ENCODE measurements at regions not wholly inside any gene's neighbourhood (a gene's known extent, or its start where the extent isn't known, plus 50 kb on each side); places are given as distances from the start of the nearest gene placed in this dataset.
A peak's percentile ranks its signal among the peaks of the same experiment; 100 is the strongest.
"Not testable (repeated sequence)": the region's sequence is repeated elsewhere in the genome, so short reads cannot be mapped to it uniquely, and the experiment has no call there.

GRCh38 chr2:64876137-64876647 is 113.0 kb upstream of the SLC1A4 start:
- H3K4me3 ChIP-seq (ENCODE audit: low read length), result no peak overlapping the region
- H3K36me3 ChIP-seq (ENCODE audit: control insufficient read depth, insufficient read depth, low read length), result no peaks in the 10 kb centered on the region
- no peaks in the 10 kb centered on the region for H3K4me1 ChIP-seq (ENCODE audit: control insufficient read depth, insufficient read depth, low read length)
- H3K27ac ChIP-seq (ENCODE audit: low read length), result no peak overlapping the region
- H3K9me3 ChIP-seq (ENCODE audit: control insufficient read depth, low read depth, low read length), result no peaks in the 10 kb centered on the region
- H3K27me3 ChIP-seq (ENCODE audit: control insufficient read depth, insufficient read depth, low read length), result no peaks in the 10 kb centered on the region
- DNase-seq, result peak in 1 of 2 donors; percentile 37
- no CpG with 5 or more reads among the region's 3 CpGs for WGBS (ENCODE audit: insufficient coverage, low lambda C conversion rate)

GRCh38 chr2:64879745-64880144 is 109.5 kb upstream of the SLC1A4 start:
- no peaks in the 10 kb centered on the region for H3K9me3 ChIP-seq (ENCODE audit: control insufficient read depth, low read depth, low read length)
- no peaks in the 10 kb centered on the region for H3K27me3 ChIP-seq (ENCODE audit: control insufficient read depth, insufficient read depth, low read length)
- no peak for DNase-seq
- 100% methylated on average over 1 of the region's 5 CpGs for WGBS (ENCODE audit: insufficient coverage, low lambda C conversion rate)
- H3K36me3 ChIP-seq (ENCODE audit: control insufficient read depth, insufficient read depth, low read length), result no peaks in the 10 kb centered on the region
- no peak overlapping the region for H3K4me3 ChIP-seq (ENCODE audit: low read length)
- no peak overlapping the region for H3K27ac ChIP-seq (ENCODE audit: low read length)
- H3K4me1 ChIP-seq (ENCODE audit: control insufficient read depth, insufficient read depth, low read length), result no peaks in the 10 kb centered on the region

- WGBS (ENCODE audit: insufficient coverage, low lambda C conversion rate), result 20% methylated on average over 2 of the region's 12 CpGs
- H3K36me3 ChIP-seq (ENCODE audit: control insufficient read depth, insufficient read depth, low read length), result no peaks in the 10 kb centered on the region
- no peak overlapping the region for H3K27ac ChIP-seq (ENCODE audit: low read length)
- H3K4me1 ChIP-seq (ENCODE audit: control insufficient read depth, insufficient read depth, low read length), result no peaks in the 10 kb centered on the region
- no peaks in the 10 kb centered on the region for H3K27me3 ChIP-seq (ENCODE audit: control insufficient read depth, insufficient read depth, low read length)
- H3K9me3 ChIP-seq (ENCODE audit: control insufficient read depth, low read depth, low read length), result no peaks in the 10 kb centered on the region
- no peak for DNase-seq
- no peak overlapping the region for H3K4me3 ChIP-seq (ENCODE audit: low read length)
Measured at GRCh38 chr2:64880193-64880951, 108.8 kb upstream of the SLC1A4 start.

- H3K4me3 ChIP-seq (ENCODE audit: low read length), result no peak overlapping the region
- no peak for DNase-seq
- no peaks in the 10 kb centered on the region for H3K4me1 ChIP-seq (ENCODE audit: control insufficient read depth, insufficient read depth, low read length)
- no peaks in the 10 kb centered on the region for H3K9me3 ChIP-seq (ENCODE audit: control insufficient read depth, low read depth, low read length)
- no peak overlapping the region for H3K27ac ChIP-seq (ENCODE audit: low read length)
- no CpG with 5 or more reads among the region's 6 CpGs for WGBS (ENCODE audit: insufficient coverage, low lambda C conversion rate)
- no peaks in the 10 kb centered on the region for H3K27me3 ChIP-seq (ENCODE audit: control insufficient read depth, insufficient read depth, low read length)
- no peaks in the 10 kb centered on the region for H3K36me3 ChIP-seq (ENCODE audit: control insufficient read depth, insufficient read depth, low read length)
Measured at GRCh38 chr2:64881037-64881492, 108.1 kb upstream of the SLC1A4 start.

GRCh38 chr2:64887565-64887964 is 101.6 kb upstream of the SLC1A4 start:
- Histone ChIP-seq H3K27ac (ENCODE audit: low read length) (no peak overlapping the region), H3K4me3 (ENCODE audit: low read length) (no peak overlapping the region), H3K27me3 (ENCODE audit: control insufficient read depth, insufficient read depth, low read length) (no peaks in the 10 kb centered on the region), H3K36me3 (ENCODE audit: control insufficient read depth, insufficient read depth, low read length) (no peaks in the 10 kb centered on the region), H3K4me1 (ENCODE audit: control insufficient read depth, insufficient read depth, low read length) (no peaks in the 10 kb centered on the region), H3K9me3 (ENCODE audit: control insufficient read depth, low read depth, low read length) (no peaks in the 10 kb centered on the region)
- no peak for DNase-seq
- 100% methylated on average over 1 of the region's 5 CpGs for WGBS (ENCODE audit: insufficient coverage, low lambda C conversion rate)

GRCh38 chr2:64888591-64889309 is 100.4 kb upstream of the SLC1A4 start:
- no peaks in the 10 kb centered on the region for H3K36me3 ChIP-seq (ENCODE audit: control insufficient read depth, insufficient read depth, low read length)
- DNase-seq, result no peak
- H3K4me3 ChIP-seq (ENCODE audit: low read length), result no peak overlapping the region
- WGBS (ENCODE audit: insufficient coverage, low lambda C conversion rate), result no CpG with 5 or more reads among the region's 11 CpGs
- H3K27ac ChIP-seq (ENCODE audit: low read length), result no peak overlapping the region
- H3K4me1 ChIP-seq (ENCODE audit: control insufficient read depth, insufficient read depth, low read length), result no peaks in the 10 kb centered on the region
- H3K27me3 ChIP-seq (ENCODE audit: control insufficient read depth, insufficient read depth, low read length), result no peaks in the 10 kb centered on the region
- no peaks in the 10 kb centered on the region for H3K9me3 ChIP-seq (ENCODE audit: control insufficient read depth, low read depth, low read length)

- H3K27me3 ChIP-seq (ENCODE audit: control insufficient read depth, insufficient read depth, low read length), result no peaks in the 10 kb centered on the region
- no peak overlapping the region for H3K27ac ChIP-seq (ENCODE audit: low read length)
- H3K4me1 ChIP-seq (ENCODE audit: control insufficient read depth, insufficient read depth, low read length), result no peaks in the 10 kb centered on the region
- no peak for DNase-seq
- H3K36me3 ChIP-seq (ENCODE audit: control insufficient read depth, insufficient read depth, low read length), result no peaks in the 10 kb centered on the region
- WGBS (ENCODE audit: insufficient coverage, low lambda C conversion rate), result no CpG with 5 or more reads among the region's 4 CpGs
- no peak overlapping the region for H3K4me3 ChIP-seq (ENCODE audit: low read length)
- no peaks in the 10 kb centered on the region for H3K9me3 ChIP-seq (ENCODE audit: control insufficient read depth, low read depth, low read length)
Measured at GRCh38 chr2:64889803-64890202, 99.4 kb upstream of the SLC1A4 start.

GRCh38 chr2:64896572-64896971 is 92.6 kb upstream of the SLC1A4 start:
- not testable (repeated sequence) for H3K36me3 ChIP-seq (ENCODE audit: control insufficient read depth, insufficient read depth, low read length); H3K4me3 ChIP-seq (ENCODE audit: low read length); H3K27me3 ChIP-seq (ENCODE audit: control insufficient read depth, insufficient read depth, low read length); H3K9me3 ChIP-seq (ENCODE audit: control insufficient read depth, low read depth, low read length); H3K27ac ChIP-seq (ENCODE audit: low read length); H3K4me1 ChIP-seq (ENCODE audit: control insufficient read depth, insufficient read depth, low read length); DNase-seq
- no CpG with 5 or more reads among the region's 3 CpGs for WGBS (ENCODE audit: insufficient coverage, low lambda C conversion rate)

- Histone ChIP-seq H3K36me3 (ENCODE audit: control insufficient read depth, insufficient read depth, low read length) (no peaks in the 10 kb centered on the region), H3K27ac (ENCODE audit: low read length) (no peak overlapping the region), H3K27me3 (ENCODE audit: control insufficient read depth, insufficient read depth, low read length) (no peaks in the 10 kb centered on the region), H3K9me3 (ENCODE audit: control insufficient read depth, low read depth, low read length) (no peaks in the 10 kb centered on the region), H3K4me3 (ENCODE audit: low read length) (no peak overlapping the region), H3K4me1 (ENCODE audit: control insufficient read depth, insufficient read depth, low read length) (no peaks in the 10 kb centered on the region)
- 38% methylated on average over 2 of the region's 37 CpGs for WGBS (ENCODE audit: insufficient coverage, low lambda C conversion rate)
- no peak for DNase-seq
Measured at GRCh38 chr2:64899081-64899865, 89.9 kb upstream of the SLC1A4 start.

GRCh38 chr2:64899876-64900275 is 89.3 kb upstream of the SLC1A4 start:
- H3K27me3 ChIP-seq (ENCODE audit: control insufficient read depth, insufficient read depth, low read length); H3K4me3 ChIP-seq (ENCODE audit: low read length); H3K36me3 ChIP-seq (ENCODE audit: control insufficient read depth, insufficient read depth, low read length); H3K9me3 ChIP-seq (ENCODE audit: control insufficient read depth, low read depth, low read length); DNase-seq; H3K27ac ChIP-seq (ENCODE audit: low read length); H3K4me1 ChIP-seq (ENCODE audit: control insufficient read depth, insufficient read depth, low read length): not testable (repeated sequence)
- WGBS (ENCODE audit: insufficient coverage, low lambda C conversion rate), result no CpG with 5 or more reads among the region's 6 CpGs
